Testis (tissue), 2 donors: ENCODE measurements at regions not wholly inside any gene's neighbourhood (a gene's known extent, or its start where the extent isn't known, plus 50 kb on each side); places are given as distances from the start of the nearest gene placed in this dataset.

ENCODE experiments used
- DNase-seq: peaks from one replicate; pipeline ENCODE4 v3.0.0-alpha.2; 2019
- H3K27ac ChIP-seq, 2 donors: fragments of 200-600 bp; sonication (generic); one replicate each; pipeline ENCODE4 v1.5.1; 2019
- H3K27me3 ChIP-seq: fragments of 200-600 bp; sonication (generic); one replicate; pipeline ENCODE4 v1.5.1; 2019
- H3K36me3 ChIP-seq: fragments of 200-600 bp; sonication (generic); one replicate; pipeline ENCODE4 v1.5.1; 2017; ENCODE audit warnings: low read depth; ENCODE audit errors: missing control alignments
- H3K4me1 ChIP-seq: fragments of 200-600 bp; sonication (generic); one replicate; pipeline ENCODE4 v1.5.1; 2019
- H3K4me3 ChIP-seq, 2 donors: fragments of 200-600 bp; sonication (generic); one replicate each; pipeline ENCODE4 v1.5.1; 2017 to 2019
- H3K9me3 ChIP-seq: fragments of 200-600 bp; sonication (generic); one replicate; pipeline ENCODE4 v1.5.1; 2017
- POLR2A ChIP-seq: fragments of 450-650 bp; IDR thresholded peaks from one replicate; pipeline ENCODE4 v1.6.1; 2017; ENCODE audit warnings: antibody characterized with exemption, mild to moderate bottlenecking, moderate library complexity
- whole genome bisulfite sequencing, 2 donors: methylation state at CpG; one replicate each; pipeline ENCODE4 v1.1.5; 2018; 5-methylcytosine and 5-hydroxymethylcytosine counted together
- intact Hi-C: fragments of 100-400 bp; cut with DNase I; formaldehyde crosslinking; loops from one replicate; pipeline ENCODE4 v1.15.1; 2023; ENCODE audit warnings: low total_unique reads
- TF ChIP-seq, protein P1 (sequence below), 3 experiments: fragments of 450-650 bp in 2 of 3; fragments of 200-600 bp in 1 of 3; sonication (generic) in 1 of 3; IDR thresholded peaks; one replicate each; pipeline ENCODE4 v1.5.1; 2016 to 2019; ENCODE audit warnings: antibody characterized with exemption in 3 of 3, mild to moderate bottlenecking in 2 of 3, moderate library complexity in 1 of 3

DNA sequence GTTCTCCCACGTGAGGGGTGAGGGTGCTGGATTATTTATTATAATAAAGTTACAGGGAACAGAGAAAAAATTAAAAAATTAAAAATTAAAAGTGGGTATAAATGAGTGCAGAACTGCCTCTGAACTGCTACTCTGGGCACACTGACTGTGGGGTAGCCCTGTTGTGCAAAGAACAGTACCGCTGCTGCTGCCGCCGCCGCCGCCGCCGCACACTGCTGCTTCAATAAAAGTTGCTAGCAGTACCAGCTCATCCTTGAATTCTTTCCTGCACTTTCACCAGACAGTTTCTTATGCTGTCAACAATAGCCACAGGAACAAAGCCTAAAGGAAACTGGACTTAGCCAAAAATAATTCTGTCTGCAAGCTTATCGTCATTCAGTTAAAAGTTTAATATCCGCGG, 72.1 kb downstream of the GCC1 start:
- H3K27me3 ChIP-seq: no peaks in the 10 kb centered on the region
- DNase-seq: no peak
- WGBS, 2 donors: 61 to 65% methylated on average over 11 of the region's 11 CpGs
- H3K9me3 ChIP-seq: no peaks in the 10 kb centered on the region
- TF ChIP-seq, protein P1, sequence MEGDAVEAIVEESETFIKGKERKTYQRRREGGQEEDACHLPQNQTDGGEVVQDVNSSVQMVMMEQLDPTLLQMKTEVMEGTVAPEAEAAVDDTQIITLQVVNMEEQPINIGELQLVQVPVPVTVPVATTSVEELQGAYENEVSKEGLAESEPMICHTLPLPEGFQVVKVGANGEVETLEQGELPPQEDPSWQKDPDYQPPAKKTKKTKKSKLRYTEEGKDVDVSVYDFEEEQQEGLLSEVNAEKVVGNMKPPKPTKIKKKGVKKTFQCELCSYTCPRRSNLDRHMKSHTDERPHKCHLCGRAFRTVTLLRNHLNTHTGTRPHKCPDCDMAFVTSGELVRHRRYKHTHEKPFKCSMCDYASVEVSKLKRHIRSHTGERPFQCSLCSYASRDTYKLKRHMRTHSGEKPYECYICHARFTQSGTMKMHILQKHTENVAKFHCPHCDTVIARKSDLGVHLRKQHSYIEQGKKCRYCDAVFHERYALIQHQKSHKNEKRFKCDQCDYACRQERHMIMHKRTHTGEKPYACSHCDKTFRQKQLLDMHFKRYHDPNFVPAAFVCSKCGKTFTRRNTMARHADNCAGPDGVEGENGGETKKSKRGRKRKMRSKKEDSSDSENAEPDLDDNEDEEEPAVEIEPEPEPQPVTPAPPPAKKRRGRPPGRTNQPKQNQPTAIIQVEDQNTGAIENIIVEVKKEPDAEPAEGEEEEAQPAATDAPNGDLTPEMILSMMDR (IDR thresholded peaks at IDR 0.05): no peak
- TF ChIP-seq POLR2A: no peak
- no peak overlapping the region for H3K27ac ChIP-seq
- H3K36me3 ChIP-seq: no peaks in the 10 kb centered on the region
- no peaks in the 10 kb centered on the region for H3K4me1 ChIP-seq
- intact Hi-C loops: no loop called here
- no peak overlapping the region for H3K4me3 ChIP-seq

DNA sequence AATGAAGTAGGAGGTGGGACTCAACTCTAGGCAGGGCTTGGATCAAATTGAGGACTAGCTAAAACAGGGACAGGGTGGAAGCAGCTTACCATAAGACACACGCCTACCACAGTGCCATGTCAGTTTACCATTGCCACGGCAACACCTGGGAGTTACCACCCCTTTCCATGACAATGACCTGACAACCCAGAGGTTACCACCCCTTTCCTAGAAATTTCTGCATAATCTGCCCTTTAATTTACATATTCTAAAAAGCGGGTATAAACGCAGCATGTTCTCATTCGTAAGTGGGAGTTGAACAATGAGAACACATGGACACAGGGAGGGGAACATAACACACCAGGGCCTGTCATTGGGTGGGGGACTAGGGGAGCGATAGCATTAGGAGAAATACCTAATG, 72.7 kb downstream of the GCC1 start:
- intact Hi-C loops: no loop called here
- no peaks in the 10 kb centered on the region for H3K9me3 ChIP-seq

DNA sequence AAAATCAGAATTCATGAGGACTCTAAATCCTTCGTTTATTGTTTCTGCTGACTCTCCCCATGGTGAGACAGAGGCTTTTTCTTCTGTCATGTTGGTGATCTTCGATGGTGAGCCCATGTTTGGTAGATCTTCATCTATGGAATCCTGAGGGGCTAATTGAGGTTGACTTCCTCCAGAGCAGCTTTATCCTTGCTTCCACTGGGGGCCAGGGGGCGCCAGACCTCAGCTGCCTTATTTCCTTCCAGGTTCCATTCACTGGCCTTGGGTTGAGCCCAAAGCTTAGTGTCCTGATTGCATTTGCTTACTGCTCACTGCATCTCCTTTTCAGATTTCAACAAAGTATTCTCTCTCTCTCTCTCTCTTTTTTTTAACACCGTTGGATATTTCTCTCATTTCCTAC, 80.7 kb downstream of the GCC1 start:
- Histone ChIP-seq H3K4me3 (no peak overlapping the region), H3K9me3 (no peaks in the 10 kb centered on the region), H3K27ac (no peak overlapping the region), H3K4me1 (no peaks in the 10 kb centered on the region), H3K36me3 (no peaks in the 10 kb centered on the region), H3K27me3 (no peaks in the 10 kb centered on the region)
- peak; percentile 52 for DNase-seq
- intact Hi-C loops: no loop called here
- 39 to 45% methylated on average over 3 to 4 of the region's 4 CpGs for WGBS, 2 donors
- TF ChIP-seq, protein P1 (IDR thresholded peaks at IDR 0.05): peak in 1 of 3 experiments; percentile 29
- no peak for TF ChIP-seq POLR2A

More for the DNA sequence above, 72.7 kb downstream of the GCC1 start:
- 55 to 58% methylated on average over 6 of the region's 6 CpGs for whole genome bisulfite sequencing, 2 donors
- H3K4me3 ChIP-seq: no peak overlapping the region
- no peaks in the 10 kb centered on the region for H3K4me1 ChIP-seq
- TF ChIP-seq, protein P1 (IDR thresholded peaks at IDR 0.05): no peak
- TF ChIP-seq POLR2A: no peak
- DNase-seq: no peak
- H3K27me3 ChIP-seq: no peaks in the 10 kb centered on the region
- no peak overlapping the region for H3K27ac ChIP-seq
- no peaks in the 10 kb centered on the region for H3K36me3 ChIP-seq

DNA sequence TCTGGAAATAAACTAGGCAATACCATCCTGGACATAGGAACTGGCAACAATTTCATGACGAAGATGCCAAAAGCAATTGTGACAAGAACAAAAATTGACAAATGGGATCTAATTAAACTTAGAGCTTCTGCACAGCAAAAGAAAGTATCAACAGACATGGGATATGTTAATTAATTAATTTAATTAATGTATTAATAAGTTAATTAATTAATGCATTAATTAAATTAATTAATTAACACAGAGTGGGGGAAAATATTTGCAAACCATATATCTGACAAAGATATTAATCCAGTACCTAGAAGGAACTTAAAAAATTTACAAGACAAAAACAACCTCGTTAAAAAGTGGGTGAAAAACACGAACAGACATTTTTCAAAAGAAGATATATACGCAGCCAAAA, 83.6 kb downstream of the GCC1 start:
- no peaks in the 10 kb centered on the region for H3K36me3 ChIP-seq
- no peak overlapping the region for H3K27ac ChIP-seq
- no peak for DNase-seq
- intact Hi-C loops: no loop called here
- H3K4me3 ChIP-seq: no peak overlapping the region
- 92 to 96% methylated on average over 4 of the region's 4 CpGs for WGBS, 2 donors
- TF ChIP-seq, protein P1 (IDR thresholded peaks at IDR 0.05): no peak
- no peak for TF ChIP-seq POLR2A
- H3K27me3 ChIP-seq: no peaks in the 10 kb centered on the region
- H3K4me1 ChIP-seq: no peaks in the 10 kb centered on the region
- H3K9me3 ChIP-seq: no peaks in the 10 kb centered on the region

DNA sequence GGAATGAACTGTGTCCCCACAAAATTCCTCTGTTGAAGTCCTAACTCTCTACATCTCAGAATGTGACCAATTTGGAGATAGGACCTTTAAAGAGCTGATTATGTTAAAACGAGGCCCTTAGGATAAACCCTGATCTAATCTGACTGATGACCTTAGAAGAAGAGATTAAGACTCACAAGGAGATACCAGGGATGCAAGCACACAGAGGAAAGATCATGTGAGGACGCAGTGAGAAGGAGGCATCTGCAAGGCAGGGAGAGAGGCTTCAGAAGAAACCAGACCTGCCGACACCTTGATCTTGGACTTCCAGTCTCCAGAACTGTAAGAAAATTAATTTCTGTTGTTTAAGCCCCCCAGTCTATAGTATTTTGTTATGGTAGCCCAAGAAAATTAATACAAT, 94.9 kb upstream of the ZNF800 start:
- Histone ChIP-seq H3K9me3 (no peaks in the 10 kb centered on the region), H3K27ac (no peak overlapping the region), H3K36me3 (no peaks in the 10 kb centered on the region), H3K4me1 (no peaks in the 10 kb centered on the region), H3K4me3 (no peak overlapping the region), H3K27me3 (no peaks in the 10 kb centered on the region)
- 66 to 70% methylated on average over 3 of the region's 3 CpGs for WGBS, 2 donors
- TF ChIP-seq, protein P1 (IDR thresholded peaks at IDR 0.05): no peak
- TF ChIP-seq POLR2A: no peak
- DNase-seq: no peak
- intact Hi-C loops: no loop called here
